Prostate gland (tissue), 2 donors: ENCODE measurements at regions not wholly inside any gene's neighbourhood (a gene's known extent, or its start where the extent isn't known, plus 50 kb on each side); places are given as distances from the start of the nearest gene placed in this dataset.

ENCODE experiments used
- DNase-seq: peaks from one replicate; pipeline ENCODE4 v3.0.0-alpha.2; 2019; ENCODE audit warnings: low spot score
- H3K27ac ChIP-seq, 2 donors: fragments of 200-600 bp; sonication (generic); 2 replicates each; pipeline ENCODE4 v1.5.1; 2017 to 2019
- H3K27me3 ChIP-seq: fragments of 200-600 bp; sonication (generic); replicated peaks from 2 replicates; pipeline ENCODE4 v1.5.1; 2019; ENCODE audit not compliant: insufficient read depth
- H3K36me3 ChIP-seq, 2 donors: fragments of 200-600 bp; sonication (generic); 1 replicate in 1 of 2; 2 replicates in 1 of 2; pipeline versions ENCODE4 v1.5.1 to v1.8.1; 2017 to 2019
- H3K4me1 ChIP-seq: fragments of 200-600 bp; sonication (generic); replicated peaks from 2 replicates; pipeline ENCODE4 v1.5.1; 2019
- H3K4me3 ChIP-seq, 2 donors: fragments of 200-600 bp; sonication (generic); 2 replicates each; pipeline ENCODE4 v1.5.1; 2017 to 2019
- H3K9me3 ChIP-seq: fragments of 200-600 bp; sonication (generic); 2 replicates; pipeline ENCODE4 v1.5.1; 2017
- POLR2A ChIP-seq: fragments of 450-650 bp; IDR thresholded peaks from one replicate; pipeline ENCODE4 v1.6.1; 2016; ENCODE audit warnings: antibody characterized with exemption, mild to moderate bottlenecking
- POLR2AphosphoS5 ChIP-seq: sonication (generic); formaldehyde crosslinking; IDR thresholded peaks from one replicate; pipeline ENCODE4 v1.6.1; 2017; ENCODE audit warnings: antibody characterized with exemption
- WGBS: methylation state at CpG from one replicate; pipeline ENCODE4 v1.1.5; 2018; 5-methylcytosine and 5-hydroxymethylcytosine counted together
- intact Hi-C: fragments of 100-400 bp; cut with DNase I; formaldehyde crosslinking; loops from one replicate; pipeline ENCODE4 v1.14.2; 2022
- TF ChIP-seq, protein P1 (sequence below), 4 experiments: fragments of 200-600 bp in 2 of 4; fragments of 450-650 bp in 2 of 4; sonication (generic) in 2 of 4; IDR thresholded peaks; 1 replicate in 3 of 4; 2 replicates in 1 of 4; pipeline ENCODE4 v1.5.1; 2016 to 2019; ENCODE audit warnings: antibody characterized with exemption in 4 of 4, mild to moderate bottlenecking in 2 of 4, moderate library complexity in 2 of 4

DNA sequence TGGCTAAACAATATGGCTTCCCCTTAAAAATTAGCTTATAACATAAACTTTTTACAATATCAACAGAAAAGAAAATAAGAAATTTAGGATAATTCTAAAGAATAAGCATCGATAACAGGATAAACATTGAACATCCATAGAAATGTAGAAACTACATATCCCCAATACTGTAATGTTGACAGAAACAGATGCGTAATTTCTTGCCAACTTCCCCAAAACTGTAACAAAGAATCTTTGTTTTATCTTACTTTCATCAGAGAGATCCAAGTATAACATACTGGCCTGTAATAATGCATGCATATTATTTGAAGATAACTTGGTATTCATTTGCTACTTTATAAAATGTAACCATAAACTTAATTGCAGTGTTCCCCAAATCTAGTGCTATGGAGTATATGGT is 339.9 kb downstream of the ARL4A start:
- no peak overlapping the region for H3K27ac ChIP-seq
- no peak for TF ChIP-seq POLR2AphosphoS5
- TF ChIP-seq, protein P1, sequence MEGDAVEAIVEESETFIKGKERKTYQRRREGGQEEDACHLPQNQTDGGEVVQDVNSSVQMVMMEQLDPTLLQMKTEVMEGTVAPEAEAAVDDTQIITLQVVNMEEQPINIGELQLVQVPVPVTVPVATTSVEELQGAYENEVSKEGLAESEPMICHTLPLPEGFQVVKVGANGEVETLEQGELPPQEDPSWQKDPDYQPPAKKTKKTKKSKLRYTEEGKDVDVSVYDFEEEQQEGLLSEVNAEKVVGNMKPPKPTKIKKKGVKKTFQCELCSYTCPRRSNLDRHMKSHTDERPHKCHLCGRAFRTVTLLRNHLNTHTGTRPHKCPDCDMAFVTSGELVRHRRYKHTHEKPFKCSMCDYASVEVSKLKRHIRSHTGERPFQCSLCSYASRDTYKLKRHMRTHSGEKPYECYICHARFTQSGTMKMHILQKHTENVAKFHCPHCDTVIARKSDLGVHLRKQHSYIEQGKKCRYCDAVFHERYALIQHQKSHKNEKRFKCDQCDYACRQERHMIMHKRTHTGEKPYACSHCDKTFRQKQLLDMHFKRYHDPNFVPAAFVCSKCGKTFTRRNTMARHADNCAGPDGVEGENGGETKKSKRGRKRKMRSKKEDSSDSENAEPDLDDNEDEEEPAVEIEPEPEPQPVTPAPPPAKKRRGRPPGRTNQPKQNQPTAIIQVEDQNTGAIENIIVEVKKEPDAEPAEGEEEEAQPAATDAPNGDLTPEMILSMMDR (IDR thresholded peaks at IDR 0.05): no peak
- TF ChIP-seq POLR2A: no peak
- H3K4me3 ChIP-seq: no peak overlapping the region
- H3K27me3 ChIP-seq: no peaks in the 10 kb centered on the region
- H3K36me3 ChIP-seq: no peaks in the 10 kb centered on the region
- WGBS: 73% methylated on average over 2 of the region's 2 CpGs
- no peaks in the 10 kb centered on the region for H3K4me1 ChIP-seq
- DNase-seq: no peak
- intact Hi-C loops: no loop called here
- no peaks in the 10 kb centered on the region for H3K9me3 ChIP-seq

DNA sequence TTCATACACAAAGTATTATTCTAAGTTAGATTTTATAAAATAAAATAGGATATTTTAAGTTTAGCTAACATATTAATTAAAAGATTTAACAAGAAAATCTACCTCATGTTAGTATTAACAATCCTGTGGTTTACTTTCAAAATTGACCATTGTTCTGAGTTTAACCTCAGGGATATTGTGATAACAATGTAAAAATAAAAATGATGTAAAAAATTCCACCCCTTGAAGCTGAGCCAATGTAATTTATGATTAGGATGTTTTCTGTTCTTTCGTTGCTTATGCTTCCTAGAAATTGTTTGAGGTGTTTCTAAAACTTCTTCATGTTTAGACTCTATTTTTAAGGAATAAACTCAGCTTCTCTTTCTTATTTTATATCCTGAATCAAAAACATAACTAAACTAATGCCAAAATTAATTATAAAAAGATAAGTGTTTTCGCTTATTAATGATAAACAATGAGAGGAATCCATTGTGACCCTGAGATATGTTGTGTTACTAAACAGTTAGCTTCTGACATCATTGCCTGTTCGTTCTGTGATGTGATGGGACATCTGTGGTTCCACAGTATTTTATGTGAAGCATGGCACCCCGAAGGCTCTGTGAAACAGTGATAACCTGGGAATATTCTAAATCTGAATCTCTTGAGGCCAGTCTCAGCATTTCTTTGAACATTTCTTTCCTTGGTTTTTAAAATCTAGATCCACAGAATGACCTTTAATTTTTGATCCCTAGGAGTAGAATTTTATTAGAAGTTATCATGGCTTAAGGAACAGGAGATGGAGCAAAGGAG is 340.8 kb downstream of the ARL4A start:
- no peak for TF ChIP-seq POLR2A
- TF ChIP-seq, protein P1 (IDR thresholded peaks at IDR 0.05): no peak
- no peak for TF ChIP-seq POLR2AphosphoS5
- H3K9me3 ChIP-seq: no peaks in the 10 kb centered on the region
- no peak overlapping the region for H3K4me3 ChIP-seq

DNA sequence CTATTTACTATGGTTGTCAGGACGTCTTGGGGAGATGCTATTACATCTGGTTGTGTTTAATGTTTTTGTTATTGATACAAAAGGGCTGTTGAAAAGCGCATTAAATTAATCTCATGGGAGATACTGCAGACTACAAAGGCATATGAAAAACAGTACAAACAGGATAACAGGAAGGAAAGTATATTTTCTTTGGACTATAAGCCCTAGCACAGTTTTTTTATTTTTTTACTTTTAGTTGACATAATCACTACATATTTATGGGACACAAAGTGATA is 341.3 kb downstream of the ARL4A start:
- intact Hi-C loops: no loop called here

More for the DNA sequence above, 340.8 kb downstream of the ARL4A start:
- Histone ChIP-seq H3K4me1 (no peaks in the 10 kb centered on the region), H3K36me3 (no peaks in the 10 kb centered on the region), H3K27me3 (no peaks in the 10 kb centered on the region), H3K27ac (no peak overlapping the region)
- no peak for DNase-seq
- intact Hi-C loops: no loop called here
- WGBS: 66% methylated on average over 4 of the region's 4 CpGs

DNA sequence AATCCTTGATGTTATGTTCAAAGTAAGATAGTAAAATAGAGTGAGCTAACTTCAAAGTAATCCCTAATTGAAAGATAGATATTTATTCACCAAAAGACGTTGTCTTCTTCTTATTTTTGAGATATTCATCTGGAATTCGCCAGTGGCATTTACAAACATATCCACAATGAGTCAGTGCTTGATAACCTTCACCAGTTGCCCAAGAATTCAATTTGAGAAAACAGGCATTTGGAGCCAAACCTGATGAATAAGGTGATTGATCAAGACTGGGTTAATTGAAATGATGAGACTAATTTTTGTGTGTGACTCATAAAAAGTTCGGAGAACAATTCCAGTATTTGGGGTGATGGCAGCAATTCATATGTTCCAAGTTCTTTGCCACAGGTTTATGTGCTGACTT is 344.0 kb downstream of the ARL4A start:
- 61% methylated on average over 3 of the region's 3 CpGs for WGBS
- Histone ChIP-seq H3K4me3 (no peak overlapping the region), H3K9me3 (no peaks in the 10 kb centered on the region), H3K36me3 (no peaks in the 10 kb centered on the region), H3K27me3 (no peaks in the 10 kb centered on the region), H3K27ac (no peak overlapping the region), H3K4me1 (no peaks in the 10 kb centered on the region)
- TF ChIP-seq POLR2AphosphoS5: no peak
- TF ChIP-seq, protein P1 (IDR thresholded peaks at IDR 0.05): no peak
- no peak for TF ChIP-seq POLR2A
- DNase-seq: no peak
- intact Hi-C loops: no loop called here

More for the DNA sequence above, 341.3 kb downstream of the ARL4A start:
- Histone ChIP-seq H3K4me1 (no peaks in the 10 kb centered on the region), H3K4me3 (no peak overlapping the region), H3K36me3 (no peaks in the 10 kb centered on the region), H3K27ac (no peak overlapping the region), H3K27me3 (no peaks in the 10 kb centered on the region), H3K9me3 (no peaks in the 10 kb centered on the region)
- TF ChIP-seq POLR2A: no peak
- TF ChIP-seq POLR2AphosphoS5: no peak
- TF ChIP-seq, protein P1 (IDR thresholded peaks at IDR 0.05): no peak
- WGBS: 52% methylated on average over 2 of the region's 2 CpGs
- no peak for DNase-seq

DNA sequence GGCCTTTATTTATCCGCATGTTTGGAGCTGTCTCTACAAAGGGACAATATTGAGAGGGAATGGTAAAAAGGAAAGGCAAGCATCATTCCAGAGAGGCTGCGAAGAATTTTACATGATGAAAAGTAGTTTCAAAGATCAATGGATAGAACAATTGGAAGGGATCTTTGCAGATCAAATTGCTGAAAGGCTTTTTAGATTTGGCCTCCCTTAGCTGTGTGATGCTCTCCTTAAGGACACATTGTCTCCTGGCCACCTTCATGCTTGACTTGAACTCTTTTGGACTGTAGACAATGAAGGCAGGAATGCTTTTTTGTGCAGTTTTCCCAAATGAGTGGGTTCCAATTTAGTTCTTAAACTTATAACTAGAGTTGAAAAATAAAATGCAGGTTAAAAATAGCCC is 344.7 kb downstream of the ARL4A start:
- Histone ChIP-seq H3K27ac (no peak overlapping the region), H3K9me3 (no peaks in the 10 kb centered on the region)
- 88% methylated on average over 2 of the region's 2 CpGs for WGBS

More for the DNA sequence above, 344.7 kb downstream of the ARL4A start:
- DNase-seq: no peak
- TF ChIP-seq, protein P1 (IDR thresholded peaks at IDR 0.05): no peak
- TF ChIP-seq POLR2AphosphoS5 (no peak), POLR2A (no peak)
- Histone ChIP-seq H3K36me3 (no peaks in the 10 kb centered on the region), H3K4me3 (no peak overlapping the region), H3K4me1 (no peaks in the 10 kb centered on the region), H3K27me3 (no peaks in the 10 kb centered on the region)
- intact Hi-C loops: no loop called here
